GM19035 (cell line): ENCODE measurements at regions not wholly inside any gene's neighbourhood (a gene's known extent, or its start where the extent isn't known, plus 50 kb on each side); places are given as distances from the start of the nearest gene placed in this dataset.

Source experiments
- ATAC-seq: cut with Tn5 transposase; IDR thresholded peaks from one replicate; pipeline ENCODE4 v1.9.1; 2021; ENCODE audit not compliant: unreplicated experiment

- ATAC-seq, result no peak
Observed at GRCh38 chr4:14087921-14088320, 460.4 kb upstream of the BOD1L1 start.

- ATAC-seq, result no peak
Observed at GRCh38 chr4:14091531-14091930, 464.0 kb upstream of the BOD1L1 start.

DNA sequence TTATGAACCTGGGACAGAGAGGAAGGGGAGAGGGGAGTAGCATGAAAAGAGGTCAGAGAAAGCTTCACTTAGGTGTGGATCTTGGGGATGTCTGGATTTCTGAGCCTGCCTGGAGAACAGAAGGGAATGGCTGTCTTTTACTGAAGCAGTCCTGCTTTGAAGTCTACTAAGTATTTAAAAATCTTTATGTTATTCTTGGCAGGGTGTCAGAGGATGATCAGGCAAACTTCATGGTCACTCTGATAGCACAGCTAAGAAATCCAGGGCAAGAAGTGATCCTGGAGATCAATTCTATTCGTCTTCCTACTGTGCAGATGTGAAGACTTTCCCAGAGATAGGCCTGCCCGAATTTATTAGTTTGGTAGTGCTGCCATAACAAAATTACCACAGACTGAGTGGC lies 464.4 kb upstream of the BOD1L1 start:
- no peak for ATAC-seq

GRCh38 chr4:14092741-14093140 lies 465.2 kb upstream of the BOD1L1 start:
- no peak for ATAC-seq

GRCh38 chr4:14095831-14096230 lies 468.3 kb upstream of the BOD1L1 start:
- ATAC-seq, result no peak

GRCh38 chr4:14096396-14096965 lies 469.0 kb upstream of the BOD1L1 start:
- no peak for ATAC-seq

DNA sequence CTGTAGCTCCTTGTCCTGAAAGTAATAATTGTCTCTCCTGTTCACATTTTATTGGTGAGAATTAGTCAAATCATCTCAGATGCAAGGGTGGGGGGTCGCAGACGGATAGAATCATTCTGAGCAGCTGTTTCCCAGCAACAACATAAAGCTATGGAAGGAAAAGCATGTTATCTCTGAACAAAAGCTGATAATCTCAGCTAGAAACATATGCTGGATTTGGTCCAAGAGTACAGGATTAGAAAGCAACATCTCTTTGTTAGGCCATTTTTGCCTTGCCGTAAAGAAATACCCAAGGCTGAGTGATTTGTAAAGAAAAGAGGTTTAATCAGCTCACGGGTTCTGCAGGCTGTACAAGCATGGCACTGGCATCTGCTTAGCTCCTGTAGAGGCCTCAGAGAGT lies 472.8 kb upstream of the BOD1L1 start:
- no peak for ATAC-seq

GRCh38 chr4:14110407-14110806 lies 482.9 kb upstream of the BOD1L1 start:
- no peak for ATAC-seq

GRCh38 chr4:14111730-14112181 lies 484.2 kb upstream of the BOD1L1 start:
- no peak for ATAC-seq

- ATAC-seq, result no peak
Observed at GRCh38 chr4:14115106-14115505, 487.6 kb upstream of the BOD1L1 start.

GRCh38 chr4:14117575-14118238 lies 490.2 kb upstream of the BOD1L1 start:
- no peak for ATAC-seq

- no peak for ATAC-seq
Observed at GRCh38 chr4:14124816-14125215, 497.3 kb upstream of the BOD1L1 start.

DNA sequence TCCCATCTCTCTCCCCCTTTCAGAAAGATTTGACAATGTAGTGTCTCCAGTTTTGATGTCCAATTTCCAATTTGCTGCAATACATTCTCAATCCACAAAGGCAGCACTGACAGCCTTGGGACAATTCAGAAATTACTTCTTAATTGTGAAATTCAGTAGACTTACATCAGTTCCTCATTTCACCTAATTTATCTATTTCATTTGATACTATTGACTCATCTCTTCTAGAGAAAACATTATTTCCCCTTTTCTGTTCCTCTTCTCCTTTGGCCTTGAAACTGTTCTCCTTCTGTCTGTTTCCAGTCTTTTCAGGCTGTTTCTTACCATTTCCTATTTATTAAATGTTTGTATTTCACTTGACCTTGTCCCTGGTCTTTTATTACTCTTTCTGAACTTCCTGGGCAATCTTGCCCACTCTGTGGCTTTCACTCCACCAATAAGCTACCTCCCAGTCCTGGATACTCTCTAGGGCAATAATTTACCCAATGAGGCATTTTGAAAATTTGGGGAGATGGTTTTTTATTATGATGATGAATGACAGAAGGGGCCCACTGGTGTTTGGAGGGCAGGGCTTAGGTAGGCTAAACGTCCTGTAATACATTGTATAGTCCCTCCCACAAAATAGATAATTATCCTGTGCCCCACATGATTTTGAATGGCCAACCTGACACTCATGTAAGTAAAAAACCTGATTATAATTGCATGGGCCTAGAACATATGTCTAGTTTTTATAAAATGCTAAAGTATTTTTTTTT lies 498.0 kb upstream of the BOD1L1 start:
- ATAC-seq, result peak; percentile 81

DNA sequence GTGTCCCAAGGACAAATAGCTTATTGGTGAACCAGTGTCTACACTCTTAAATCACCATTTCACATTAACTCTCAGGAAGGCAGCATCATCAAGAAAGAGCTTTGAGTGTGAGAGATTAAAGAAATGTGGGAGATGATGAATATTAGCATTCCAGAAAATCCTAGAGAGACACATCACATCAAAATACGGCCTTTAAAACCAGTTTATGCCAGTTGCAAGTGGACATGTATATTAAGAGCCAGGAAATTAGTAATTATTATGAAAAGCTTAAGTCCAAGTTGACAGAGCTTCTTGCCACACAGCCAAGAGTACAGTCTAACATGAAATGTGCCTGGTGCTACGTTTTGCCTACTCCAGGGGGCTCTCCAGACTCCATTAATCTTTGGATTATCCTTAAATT lies 503.0 kb upstream of the BOD1L1 start:
- ATAC-seq, result no peak

GRCh38 chr4:14131335-14131734 lies 503.8 kb upstream of the BOD1L1 start:
- no peak for ATAC-seq

- ATAC-seq, result no peak
Observed at GRCh38 chr4:14132301-14132700, 504.8 kb upstream of the BOD1L1 start.

DNA sequence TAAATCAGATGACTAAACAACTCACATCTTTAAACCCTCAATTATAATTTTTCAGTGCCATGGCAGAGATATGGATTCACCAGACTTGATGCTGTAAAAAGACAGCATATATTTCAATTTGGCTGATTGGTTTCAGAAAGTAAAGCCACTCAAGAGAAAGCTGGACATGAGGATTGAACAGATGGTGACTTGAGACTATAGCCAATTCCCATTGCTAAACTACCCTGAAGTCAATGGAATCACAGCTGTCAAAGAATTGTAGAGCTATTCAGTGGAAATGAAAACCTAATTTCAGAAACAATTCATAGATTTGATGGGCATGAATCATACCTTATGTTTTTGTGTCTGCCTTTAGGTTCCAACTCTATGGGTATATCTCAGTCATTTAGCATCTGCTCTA lies 510.6 kb upstream of the BOD1L1 start:
- no peak for ATAC-seq

DNA sequence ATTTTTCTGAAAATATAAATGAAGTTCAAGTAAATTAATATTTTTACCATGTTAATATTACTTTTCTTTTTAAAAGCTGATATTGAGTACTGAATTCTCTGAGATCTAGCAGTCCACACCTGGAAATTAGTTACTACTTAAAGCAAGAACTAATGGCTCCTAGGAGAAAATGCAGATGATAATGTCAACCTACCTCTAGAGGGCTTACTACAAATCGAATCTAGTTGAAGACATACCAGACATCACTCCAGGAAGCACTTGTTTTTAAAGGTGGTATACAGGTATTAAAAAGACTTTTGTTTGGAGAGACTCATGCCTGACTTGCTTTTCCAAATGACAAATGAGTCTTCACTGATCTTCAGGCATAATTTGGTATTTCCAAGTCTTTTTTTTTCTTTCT lies 516.4 kb upstream of the BOD1L1 start:
- ATAC-seq, result no peak

GRCh38 chr4:14149176-14150053 lies 521.9 kb upstream of the BOD1L1 start:
- ATAC-seq, result no peak

GRCh38 chr4:14151101-14151500 lies 523.6 kb upstream of the BOD1L1 start:
- no peak for ATAC-seq

DNA sequence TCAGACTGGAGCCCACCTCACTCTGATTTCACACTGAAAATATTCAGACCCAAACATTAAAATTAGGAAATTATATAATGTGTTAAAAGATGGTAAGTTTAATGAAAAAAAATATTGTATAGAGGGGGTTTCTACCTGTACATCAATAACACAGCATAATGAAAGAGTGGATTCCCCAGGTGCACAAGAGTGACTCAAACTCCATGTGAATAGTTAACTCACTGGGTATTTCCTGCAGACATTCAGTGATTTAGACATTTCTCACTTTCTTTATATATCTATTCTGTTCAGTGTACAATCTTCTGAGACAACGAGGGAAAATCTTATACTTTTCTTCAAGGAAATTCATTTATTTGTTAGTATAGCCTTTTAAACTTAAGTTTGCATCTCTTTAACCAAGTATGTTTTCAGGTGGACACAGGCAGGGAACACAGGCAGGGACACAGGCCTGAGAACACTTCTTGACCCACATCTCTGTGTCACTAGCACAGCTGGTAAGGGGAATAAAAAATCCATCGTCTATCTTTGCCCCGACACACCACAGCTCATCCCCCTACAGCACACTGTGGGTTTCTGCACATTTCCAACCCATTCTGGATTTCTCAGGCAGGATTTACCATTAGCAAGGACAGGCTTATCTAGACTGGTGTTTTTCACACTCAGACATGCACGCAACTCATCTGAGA lies 525.5 kb upstream of the BOD1L1 start:
- ATAC-seq, result peak; percentile 54
